K562 (cell line): ENCODE measurements at regions not wholly inside any gene's neighbourhood (a gene's known extent, or its start where the extent isn't known, plus 50 kb on each side); places are given as distances from the start of the nearest gene placed in this dataset.

Experiments
- ARID2 ChIP-seq: fragments of 450-650 bp; IDR thresholded peaks from 2 replicates; pipeline ENCODE4 v1.6.1; 2017; ENCODE audit warnings: antibody characterized with exemption, mild to moderate bottlenecking
- CBFA2T2 ChIP-seq: fragments of 450-650 bp; conservative IDR thresholded peaks from 2 replicates; pipeline ENCODE4 v1.6.1; 2017; ENCODE audit warnings: mild to moderate bottlenecking
- HDGF ChIP-seq: fragments of 450-650 bp; IDR thresholded peaks from 2 replicates; pipeline ENCODE4 v1.6.1; 2016
- POLR2AphosphoS2 ChIP-seq: IDR thresholded peaks from 2 replicates; pipeline ENCODE4 v1.6.1; 2012; ENCODE audit warnings: low read length, improper control_type of control experiment
- SIX5 ChIP-seq, 2 experiments: IDR thresholded peaks; 2 replicates each; pipeline ENCODE4 v1.6.1; 2011; ENCODE audit warnings: low read length in 2 of 2, borderline replicate concordance in 1 of 2, low read depth in 1 of 2, mild to moderate bottlenecking in 1 of 2, moderate library complexity in 1 of 2; ENCODE audit not compliant: insufficient read depth in 1 of 2
- TAF7 ChIP-seq: fragments of 450-650 bp; IDR thresholded peaks from 2 replicates; pipeline ENCODE4 v1.6.1; 2016; ENCODE audit warnings: missing genetic modification characterization, missing compliant biosample characterization
- ZSCAN29 ChIP-seq: fragments of 450-650 bp; IDR thresholded peaks from 2 replicates; pipeline ENCODE4 v1.6.1; 2017
- ZZZ3 ChIP-seq: fragments of 450-650 bp; IDR thresholded peaks from 2 replicates; pipeline ENCODE4 v1.6.1; 2016; ENCODE audit warnings: antibody characterized with exemption, mild to moderate bottlenecking, moderate library complexity
- TF ChIP-seq, protein P1 (sequence below): fragments of 450-650 bp; IDR thresholded peaks from 2 replicates; pipeline ENCODE4 v1.6.1; 2016; ENCODE audit warnings: mild to moderate bottlenecking, moderate library complexity
- TF ChIP-seq, protein P2 (sequence below): fragments of 250-450 bp; sonication (Bioruptor Pico); IDR thresholded peaks from 2 replicates; pipeline ENCODE4 v1.5.0; 2021
- TF ChIP-seq, protein P3 (sequence below): fragments of 450-650 bp; formaldehyde crosslinking; IDR thresholded peaks from 2 replicates; pipeline ENCODE4 v1.4.0; 2022; ENCODE audit warnings: missing genetic modification characterization

DNA sequence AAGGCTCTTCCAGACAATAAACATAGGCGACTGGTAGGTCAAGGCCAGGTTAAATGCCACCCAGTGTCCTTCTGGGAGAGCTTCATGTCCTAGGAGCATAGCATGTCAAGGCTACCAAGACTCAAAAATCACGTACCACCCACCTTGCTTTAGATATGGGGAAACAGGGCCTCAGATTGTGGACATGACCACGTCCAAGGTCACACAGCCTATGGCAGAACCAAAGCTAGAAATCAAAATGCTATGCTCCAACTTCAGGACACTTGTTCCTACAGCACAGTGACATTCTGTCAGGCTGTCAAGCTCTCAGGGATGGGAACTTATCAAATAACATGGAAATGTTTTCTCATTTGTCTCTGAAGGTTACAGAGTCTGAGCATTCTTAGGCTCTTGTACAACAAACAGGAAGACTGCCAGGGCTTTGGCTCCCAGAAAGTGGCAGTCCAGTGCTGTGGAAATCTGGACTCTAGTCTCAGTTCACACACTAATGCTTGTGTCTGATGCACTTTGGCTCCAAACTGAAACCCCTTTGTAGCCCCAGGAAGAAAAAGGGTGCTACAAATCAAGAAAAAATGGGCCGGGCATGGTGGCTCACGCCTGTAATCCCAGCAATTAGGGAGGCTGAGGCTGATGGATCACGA lies 170.4 kb upstream of the LPP start (continued):
- TF ChIP-seq, protein P1, sequence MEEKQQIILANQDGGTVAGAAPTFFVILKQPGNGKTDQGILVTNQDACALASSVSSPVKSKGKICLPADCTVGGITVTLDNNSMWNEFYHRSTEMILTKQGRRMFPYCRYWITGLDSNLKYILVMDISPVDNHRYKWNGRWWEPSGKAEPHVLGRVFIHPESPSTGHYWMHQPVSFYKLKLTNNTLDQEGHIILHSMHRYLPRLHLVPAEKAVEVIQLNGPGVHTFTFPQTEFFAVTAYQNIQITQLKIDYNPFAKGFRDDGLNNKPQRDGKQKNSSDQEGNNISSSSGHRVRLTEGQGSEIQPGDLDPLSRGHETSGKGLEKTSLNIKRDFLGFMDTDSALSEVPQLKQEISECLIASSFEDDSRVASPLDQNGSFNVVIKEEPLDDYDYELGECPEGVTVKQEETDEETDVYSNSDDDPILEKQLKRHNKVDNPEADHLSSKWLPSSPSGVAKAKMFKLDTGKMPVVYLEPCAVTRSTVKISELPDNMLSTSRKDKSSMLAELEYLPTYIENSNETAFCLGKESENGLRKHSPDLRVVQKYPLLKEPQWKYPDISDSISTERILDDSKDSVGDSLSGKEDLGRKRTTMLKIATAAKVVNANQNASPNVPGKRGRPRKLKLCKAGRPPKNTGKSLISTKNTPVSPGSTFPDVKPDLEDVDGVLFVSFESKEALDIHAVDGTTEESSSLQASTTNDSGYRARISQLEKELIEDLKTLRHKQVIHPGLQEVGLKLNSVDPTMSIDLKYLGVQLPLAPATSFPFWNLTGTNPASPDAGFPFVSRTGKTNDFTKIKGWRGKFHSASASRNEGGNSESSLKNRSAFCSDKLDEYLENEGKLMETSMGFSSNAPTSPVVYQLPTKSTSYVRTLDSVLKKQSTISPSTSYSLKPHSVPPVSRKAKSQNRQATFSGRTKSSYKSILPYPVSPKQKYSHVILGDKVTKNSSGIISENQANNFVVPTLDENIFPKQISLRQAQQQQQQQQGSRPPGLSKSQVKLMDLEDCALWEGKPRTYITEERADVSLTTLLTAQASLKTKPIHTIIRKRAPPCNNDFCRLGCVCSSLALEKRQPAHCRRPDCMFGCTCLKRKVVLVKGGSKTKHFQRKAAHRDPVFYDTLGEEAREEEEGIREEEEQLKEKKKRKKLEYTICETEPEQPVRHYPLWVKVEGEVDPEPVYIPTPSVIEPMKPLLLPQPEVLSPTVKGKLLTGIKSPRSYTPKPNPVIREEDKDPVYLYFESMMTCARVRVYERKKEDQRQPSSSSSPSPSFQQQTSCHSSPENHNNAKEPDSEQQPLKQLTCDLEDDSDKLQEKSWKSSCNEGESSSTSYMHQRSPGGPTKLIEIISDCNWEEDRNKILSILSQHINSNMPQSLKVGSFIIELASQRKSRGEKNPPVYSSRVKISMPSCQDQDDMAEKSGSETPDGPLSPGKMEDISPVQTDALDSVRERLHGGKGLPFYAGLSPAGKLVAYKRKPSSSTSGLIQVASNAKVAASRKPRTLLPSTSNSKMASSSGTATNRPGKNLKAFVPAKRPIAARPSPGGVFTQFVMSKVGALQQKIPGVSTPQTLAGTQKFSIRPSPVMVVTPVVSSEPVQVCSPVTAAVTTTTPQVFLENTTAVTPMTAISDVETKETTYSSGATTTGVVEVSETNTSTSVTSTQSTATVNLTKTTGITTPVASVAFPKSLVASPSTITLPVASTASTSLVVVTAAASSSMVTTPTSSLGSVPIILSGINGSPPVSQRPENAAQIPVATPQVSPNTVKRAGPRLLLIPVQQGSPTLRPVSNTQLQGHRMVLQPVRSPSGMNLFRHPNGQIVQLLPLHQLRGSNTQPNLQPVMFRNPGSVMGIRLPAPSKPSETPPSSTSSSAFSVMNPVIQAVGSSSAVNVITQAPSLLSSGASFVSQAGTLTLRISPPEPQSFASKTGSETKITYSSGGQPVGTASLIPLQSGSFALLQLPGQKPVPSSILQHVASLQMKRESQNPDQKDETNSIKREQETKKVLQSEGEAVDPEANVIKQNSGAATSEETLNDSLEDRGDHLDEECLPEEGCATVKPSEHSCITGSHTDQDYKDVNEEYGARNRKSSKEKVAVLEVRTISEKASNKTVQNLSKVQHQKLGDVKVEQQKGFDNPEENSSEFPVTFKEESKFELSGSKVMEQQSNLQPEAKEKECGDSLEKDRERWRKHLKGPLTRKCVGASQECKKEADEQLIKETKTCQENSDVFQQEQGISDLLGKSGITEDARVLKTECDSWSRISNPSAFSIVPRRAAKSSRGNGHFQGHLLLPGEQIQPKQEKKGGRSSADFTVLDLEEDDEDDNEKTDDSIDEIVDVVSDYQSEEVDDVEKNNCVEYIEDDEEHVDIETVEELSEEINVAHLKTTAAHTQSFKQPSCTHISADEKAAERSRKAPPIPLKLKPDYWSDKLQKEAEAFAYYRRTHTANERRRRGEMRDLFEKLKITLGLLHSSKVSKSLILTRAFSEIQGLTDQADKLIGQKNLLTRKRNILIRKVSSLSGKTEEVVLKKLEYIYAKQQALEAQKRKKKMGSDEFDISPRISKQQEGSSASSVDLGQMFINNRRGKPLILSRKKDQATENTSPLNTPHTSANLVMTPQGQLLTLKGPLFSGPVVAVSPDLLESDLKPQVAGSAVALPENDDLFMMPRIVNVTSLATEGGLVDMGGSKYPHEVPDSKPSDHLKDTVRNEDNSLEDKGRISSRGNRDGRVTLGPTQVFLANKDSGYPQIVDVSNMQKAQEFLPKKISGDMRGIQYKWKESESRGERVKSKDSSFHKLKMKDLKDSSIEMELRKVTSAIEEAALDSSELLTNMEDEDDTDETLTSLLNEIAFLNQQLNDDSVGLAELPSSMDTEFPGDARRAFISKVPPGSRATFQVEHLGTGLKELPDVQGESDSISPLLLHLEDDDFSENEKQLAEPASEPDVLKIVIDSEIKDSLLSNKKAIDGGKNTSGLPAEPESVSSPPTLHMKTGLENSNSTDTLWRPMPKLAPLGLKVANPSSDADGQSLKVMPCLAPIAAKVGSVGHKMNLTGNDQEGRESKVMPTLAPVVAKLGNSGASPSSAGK, result no peak
- TF ChIP-seq CBFA2T2, result no peak
- TF ChIP-seq HDGF, result no peak
- TF ChIP-seq SIX5 (IDR thresholded peaks at IDR 0.05; ENCODE audit: borderline replicate concordance in 1 of 2, insufficient read depth in 1 of 2, low read depth in 1 of 2, low read length in 2 of 2), result no peak
- TF ChIP-seq ZSCAN29, result no peak
- no peak for TF ChIP-seq TAF7 (tag)
- TF ChIP-seq POLR2AphosphoS2, result no peak
- TF ChIP-seq, protein P2, sequence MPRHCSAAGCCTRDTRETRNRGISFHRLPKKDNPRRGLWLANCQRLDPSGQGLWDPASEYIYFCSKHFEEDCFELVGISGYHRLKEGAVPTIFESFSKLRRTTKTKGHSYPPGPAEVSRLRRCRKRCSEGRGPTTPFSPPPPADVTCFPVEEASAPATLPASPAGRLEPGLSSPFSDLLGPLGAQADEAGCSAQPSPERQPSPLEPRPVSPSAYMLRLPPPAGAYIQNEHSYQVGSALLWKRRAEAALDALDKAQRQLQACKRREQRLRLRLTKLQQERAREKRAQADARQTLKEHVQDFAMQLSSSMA (CRISPR knock-in tag), result no peak
- TF ChIP-seq, protein P3, sequence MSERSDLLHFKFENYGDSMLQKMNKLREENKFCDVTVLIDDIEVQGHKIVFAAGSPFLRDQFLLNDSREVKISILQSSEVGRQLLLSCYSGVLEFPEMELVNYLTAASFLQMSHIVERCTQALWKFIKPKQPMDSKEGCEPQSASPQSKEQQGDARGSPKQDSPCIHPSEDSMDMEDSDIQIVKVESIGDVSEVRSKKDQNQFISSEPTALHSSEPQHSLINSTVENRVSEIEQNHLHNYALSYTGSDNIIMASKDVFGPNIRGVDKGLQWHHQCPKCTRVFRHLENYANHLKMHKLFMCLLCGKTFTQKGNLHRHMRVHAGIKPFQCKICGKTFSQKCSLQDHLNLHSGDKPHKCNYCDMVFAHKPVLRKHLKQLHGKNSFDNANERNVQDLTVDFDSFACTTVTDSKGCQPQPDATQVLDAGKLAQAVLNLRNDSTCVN (CRISPR knock-in tag), result no peak
- no peak for TF ChIP-seq ARID2
- TF ChIP-seq ZZZ3, result no peak
